SK-N-SH (cell line): ENCODE measurements at regions not wholly inside any gene's neighbourhood (a gene's known extent, or its start where the extent isn't known, plus 50 kb on each side); places are given as distances from the start of the nearest gene placed in this dataset.

Experiments used
- CTCF ChIP-seq: fragments of 200-600 bp; sonication (generic); IDR thresholded peaks from 2 replicates; pipeline ENCODE4 v1.6.1; 2017; ENCODE audit warnings: antibody characterized with exemption, mild to moderate bottlenecking, moderate library complexity
- REST ChIP-seq: IDR thresholded peaks from 2 replicates; pipeline ENCODE4 v1.6.1; 2012; ENCODE audit warnings: mild to moderate bottlenecking, low read depth, low read length, moderate library complexity
- SMC3 ChIP-seq: IDR thresholded peaks from 2 replicates; pipeline ENCODE4 v1.6.1; 2012; ENCODE audit warnings: low read depth, low read length, improper control_type of control experiment
- TAF1 ChIP-seq: IDR thresholded peaks from 2 replicates; pipeline ENCODE4 v1.6.1; 2012; ENCODE audit warnings: low read depth, mild to moderate bottlenecking, low read length, moderate library complexity, borderline replicate concordance

GRCh38 chr12:60230056-60230455, 634.2 kb downstream of the SLC16A7 start:
- TF ChIP-seq CTCF (no peak), REST (no peak), SMC3 (no peak), TAF1 (no peak)
